RWPE1 (cell line): ENCODE measurements at regions not wholly inside any gene's neighbourhood (a gene's known extent, or its start where the extent isn't known, plus 50 kb on each side); places are given as distances from the start of the nearest gene placed in this dataset.

Experiments
- CTCF ChIA-PET: fragments of 350-600 bp; sonication (Branson Sonifier 250); formaldehyde crosslinking; extraction: SDS; loops from one replicate; lab custom pipeline; 2021; lab: Yijun Ruan, JAX
- POLR2A ChIA-PET: fragments of 400-600 bp; formaldehyde crosslinking; extraction: SDS; loops from one replicate; lab custom pipeline; 2020; ENCODE audit warnings: antibody characterized with exemption; ENCODE audit not compliant: low non-redundant PET; lab: Yijun Ruan, JAX
- DNase-seq: peaks from one replicate; pipeline ENCODE4 v3.0.0; 2012; ENCODE audit warnings: low spot score
- H3K27ac ChIP-seq: fragments of 450-650 bp; 2 replicates; pipeline ENCODE4 v1.5.1; 2017
- TF ChIP-seq, protein P1 (sequence below): fragments of 450-650 bp; conservative IDR thresholded peaks from 2 replicates; pipeline ENCODE4 v1.5.1; 2017; ENCODE audit warnings: low read depth, mild to moderate bottlenecking

GRCh38 chr2:2843969-2844548 lies 513.0 kb upstream of the MYT1L start:
- ChIA-PET POLR2A (no interaction called here), CTCF (interaction anchor here (0.7 kb wide), 1 partner anchor 114 kb away, joined by 4 read pairs; no protein-coding TSS in a partner anchor)
- no peak for DNase-seq
- H3K27ac ChIP-seq = no peak overlapping the region
- TF ChIP-seq, protein P1, sequence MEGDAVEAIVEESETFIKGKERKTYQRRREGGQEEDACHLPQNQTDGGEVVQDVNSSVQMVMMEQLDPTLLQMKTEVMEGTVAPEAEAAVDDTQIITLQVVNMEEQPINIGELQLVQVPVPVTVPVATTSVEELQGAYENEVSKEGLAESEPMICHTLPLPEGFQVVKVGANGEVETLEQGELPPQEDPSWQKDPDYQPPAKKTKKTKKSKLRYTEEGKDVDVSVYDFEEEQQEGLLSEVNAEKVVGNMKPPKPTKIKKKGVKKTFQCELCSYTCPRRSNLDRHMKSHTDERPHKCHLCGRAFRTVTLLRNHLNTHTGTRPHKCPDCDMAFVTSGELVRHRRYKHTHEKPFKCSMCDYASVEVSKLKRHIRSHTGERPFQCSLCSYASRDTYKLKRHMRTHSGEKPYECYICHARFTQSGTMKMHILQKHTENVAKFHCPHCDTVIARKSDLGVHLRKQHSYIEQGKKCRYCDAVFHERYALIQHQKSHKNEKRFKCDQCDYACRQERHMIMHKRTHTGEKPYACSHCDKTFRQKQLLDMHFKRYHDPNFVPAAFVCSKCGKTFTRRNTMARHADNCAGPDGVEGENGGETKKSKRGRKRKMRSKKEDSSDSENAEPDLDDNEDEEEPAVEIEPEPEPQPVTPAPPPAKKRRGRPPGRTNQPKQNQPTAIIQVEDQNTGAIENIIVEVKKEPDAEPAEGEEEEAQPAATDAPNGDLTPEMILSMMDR = no peak

DNA sequence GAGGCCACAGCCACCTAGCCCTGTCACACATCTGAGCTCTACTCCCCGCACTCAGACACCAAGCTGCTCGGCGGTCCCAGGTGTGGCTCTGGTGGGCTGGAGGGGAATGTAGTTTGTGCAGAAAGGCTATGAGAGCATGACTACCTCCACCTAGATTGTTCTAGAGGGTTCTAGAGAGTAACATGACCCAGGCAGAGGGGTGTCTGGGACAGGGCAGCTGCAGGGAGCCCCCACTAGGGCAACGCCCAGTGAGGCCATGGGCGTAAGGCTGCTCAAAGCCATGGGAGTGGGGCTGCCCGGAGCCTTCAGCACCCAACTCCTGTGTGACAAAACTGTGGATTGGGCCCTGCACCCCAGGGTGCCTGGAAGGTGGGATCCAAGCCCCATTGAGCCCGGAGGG lies 511.4 kb upstream of the MYT1L start:
- H3K27ac ChIP-seq = no peak overlapping the region
- POLR2A ChIA-PET = no interaction called here
- TF ChIP-seq, protein P1 = no peak
- no peak for DNase-seq
- CTCF ChIA-PET = no interaction called here

GRCh38 chr2:2840681-2841300 lies 509.7 kb upstream of the MYT1L start:
- no peak overlapping the region for H3K27ac ChIP-seq
- ChIA-PET POLR2A (no interaction called here), CTCF (interaction anchor here (0.6 kb wide), 1 partner anchor 226 kb away, joined by 3 read pairs; no protein-coding TSS in a partner anchor)

DNA sequence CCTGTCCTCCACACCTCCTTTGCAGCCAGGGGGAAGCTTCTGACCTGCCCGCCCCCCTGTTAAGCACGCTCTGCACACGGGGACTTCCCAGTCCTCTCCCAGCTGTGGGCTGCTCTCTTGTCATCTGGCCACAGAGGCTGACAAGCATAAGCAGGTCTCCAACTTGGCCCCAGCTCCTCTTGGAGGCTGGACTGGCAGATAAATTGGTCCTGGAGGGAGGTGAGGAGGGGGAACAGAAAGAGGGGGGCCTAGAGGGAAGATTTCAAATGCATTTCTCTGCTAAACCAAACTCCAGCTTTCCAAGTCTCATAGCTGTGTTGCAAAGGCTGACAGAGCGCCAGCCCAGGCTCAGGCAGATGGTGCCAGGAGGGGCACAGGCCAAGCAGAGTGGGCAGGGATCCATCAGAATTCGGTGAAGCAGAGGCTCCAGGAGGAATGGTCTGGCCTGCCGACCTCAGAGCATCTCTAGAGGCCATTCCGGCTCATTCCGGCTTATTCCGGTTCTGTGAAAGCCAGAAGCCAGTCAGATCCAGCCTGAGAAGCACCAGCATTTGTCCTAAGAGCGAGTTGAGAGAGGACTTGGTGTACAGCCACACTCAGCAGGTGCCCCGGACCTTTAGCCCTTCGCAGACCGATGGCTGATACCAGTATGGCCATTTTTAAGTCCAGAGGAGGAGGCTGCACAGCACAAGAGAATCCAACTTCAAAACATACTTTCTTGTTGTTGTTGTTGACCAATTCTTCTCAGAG lies 508.9 kb upstream of the MYT1L start:
- POLR2A ChIA-PET = no interaction called here
- DNase-seq = no peak
- TF ChIP-seq, protein P1 = no peak
- H3K27ac ChIP-seq = no peak overlapping the region
- CTCF ChIA-PET = interaction anchor here (0.6 kb wide), 1 partner anchor 225 kb away, joined by 3 read pairs; no protein-coding TSS in a partner anchor

More at GRCh38 chr2:2840681-2841300, 509.7 kb upstream of the MYT1L start:
- no peak for DNase-seq
- TF ChIP-seq, protein P1 = no peak

- ChIA-PET POLR2A (no interaction called here), CTCF (no interaction called here)
- H3K27ac ChIP-seq = no peak overlapping the region
- no peak for DNase-seq
- TF ChIP-seq, protein P1 = no peak
Observed at GRCh38 chr2:2839393-2839781, 508.3 kb upstream of the MYT1L start.

- no peak for DNase-seq
- ChIA-PET POLR2A (no interaction called here), CTCF (interaction anchor here (0.6 kb wide), 1 partner anchor 58 kb away, joined by 3 read pairs; no protein-coding TSS in a partner anchor)
- no peak overlapping the region for H3K27ac ChIP-seq
- TF ChIP-seq, protein P1 = no peak
Observed at GRCh38 chr2:2838548-2838845, 507.4 kb upstream of the MYT1L start.
